Right ventricle myocardium inferior (tissue), 1 donor: ENCODE measurements at regions not wholly inside any gene's neighbourhood (a gene's known extent, or its start where the extent isn't known, plus 50 kb on each side); places are given as distances from the start of the nearest gene placed in this dataset.
A peak's percentile ranks its signal among the peaks of the same experiment; 100 is the strongest.

Experiments
- ATAC-seq: fragments of 200-7000 bp; cut with Tn5 transposase; one replicate; pipeline ENCODE4 v1.9.1; 2020; ENCODE audit warnings: mild to moderate bottlenecking, moderate library complexity
- DNase-seq: peaks from one replicate; pipeline ENCODE4 v3.0.0; 2021; ENCODE audit errors: missing footprints
- intact Hi-C: fragments of 100-400 bp; cut with DNase I; formaldehyde crosslinking; loops from one replicate; pipeline ENCODE4 v1.11.0; 2022
- donor health status: DM: no; HTN: yes; CAD: no; lungs with severe emphysema.

DNA sequence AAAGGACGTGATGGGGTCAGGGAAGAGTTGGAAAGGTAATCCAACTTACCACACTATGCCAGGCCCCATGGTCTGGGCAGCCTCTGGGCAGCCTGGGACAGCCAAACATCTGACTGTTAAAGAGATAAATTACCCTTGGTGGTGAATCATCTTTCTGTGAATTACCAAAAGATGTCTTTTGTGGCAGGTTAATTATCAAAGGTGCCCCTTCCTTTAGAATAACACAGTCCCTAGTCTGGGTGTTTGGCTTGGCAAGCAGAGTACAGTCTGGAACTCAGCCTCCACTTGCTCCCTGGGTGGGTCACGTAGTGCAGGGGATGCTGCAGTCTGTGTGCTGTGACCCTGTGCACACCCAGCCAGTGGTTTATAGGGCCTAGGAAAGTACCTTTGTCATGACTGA is 113.1 kb downstream of the ZNF621 start:
- intact Hi-C loops, result no loop called here
- DNase-seq, result no peak
- no peak for ATAC-seq

DNA sequence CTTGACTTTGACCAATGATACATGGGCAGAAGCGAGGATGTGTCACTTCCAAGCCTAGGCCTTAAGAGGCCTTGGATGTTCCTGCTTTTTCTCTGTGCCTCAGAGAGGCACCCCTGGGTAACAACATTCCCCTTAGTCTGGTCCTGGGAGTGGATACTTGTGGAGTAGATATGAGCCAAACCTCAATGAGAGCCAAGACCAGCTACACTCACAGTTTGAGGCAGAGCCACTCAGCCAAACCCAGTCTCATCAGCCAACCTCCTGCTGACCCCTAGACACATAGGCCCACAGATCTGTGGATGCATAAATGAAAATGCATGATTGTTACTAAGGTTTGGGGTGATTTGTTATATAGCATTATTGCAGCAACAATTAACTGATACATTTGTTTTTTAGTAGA is 114.2 kb downstream of the ZNF621 start:
- no peak for DNase-seq
- intact Hi-C loops, result no loop called here
- no peak for ATAC-seq

DNA sequence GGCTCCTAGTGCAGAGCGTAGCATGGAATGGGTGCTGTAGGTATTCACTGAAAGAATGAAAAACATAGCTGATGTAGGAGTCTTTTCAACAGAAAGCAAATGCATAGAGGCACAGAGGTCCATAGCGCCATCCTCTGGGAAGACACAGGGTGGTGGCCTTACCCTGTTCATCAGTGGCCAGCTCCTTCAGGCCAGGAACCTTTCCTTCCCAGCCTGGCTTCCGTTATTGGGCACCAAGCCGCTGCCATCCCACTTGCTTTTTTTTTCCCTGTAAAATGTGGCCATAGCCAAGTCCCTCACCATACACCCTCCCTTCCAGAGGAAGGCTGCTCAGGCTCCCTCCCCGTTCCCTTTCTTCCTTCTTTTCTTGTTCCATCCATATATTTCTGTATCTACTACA is 118.1 kb downstream of the ZNF621 start:
- intact Hi-C loops, result no loop called here
- ATAC-seq (no peak), DNase-seq (no peak)

DNA sequence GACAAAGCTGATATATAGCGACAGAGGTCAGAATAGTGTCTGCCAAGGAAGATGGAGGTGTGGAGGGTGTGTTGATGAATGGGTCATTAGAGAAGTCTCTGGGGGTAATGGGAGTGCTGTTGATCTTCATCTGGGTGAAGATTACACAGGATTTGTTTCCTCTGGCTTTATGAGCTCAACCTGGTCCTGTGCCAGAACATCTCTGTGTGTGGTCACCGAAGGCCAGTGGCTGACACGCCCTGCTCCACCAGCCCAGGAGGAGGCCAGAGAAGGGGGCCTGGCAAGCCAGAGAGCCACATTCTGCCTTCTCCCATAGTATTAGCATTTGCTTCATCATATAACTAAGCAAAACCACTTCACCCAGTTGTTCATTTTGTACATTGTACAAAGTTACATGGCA is 121.1 kb downstream of the ZNF621 start:
- intact Hi-C loops, result no loop called here
- DNase-seq (no peak), ATAC-seq (no peak)

DNA sequence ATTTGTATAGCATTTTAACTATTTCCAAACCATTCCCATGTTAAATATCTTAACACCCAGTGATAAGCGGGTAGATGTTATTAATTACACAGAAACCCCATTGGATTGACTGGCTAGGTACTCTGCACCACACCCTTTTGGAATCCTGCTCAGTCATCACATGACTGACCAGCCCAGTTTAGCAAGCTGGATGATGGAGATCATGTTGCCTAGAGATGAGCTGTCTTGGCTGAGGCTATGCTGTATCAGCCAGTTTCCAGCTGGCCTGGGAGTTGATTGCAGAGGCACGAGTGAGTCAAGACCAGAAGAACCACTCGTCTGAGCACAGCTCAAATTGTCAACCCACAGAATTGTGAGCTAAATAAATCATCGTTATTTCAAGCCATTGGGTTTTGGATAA is 124.6 kb downstream of the ZNF621 start:
- DNase-seq (no peak), ATAC-seq (no peak)
- intact Hi-C loops, result no loop called here

DNA sequence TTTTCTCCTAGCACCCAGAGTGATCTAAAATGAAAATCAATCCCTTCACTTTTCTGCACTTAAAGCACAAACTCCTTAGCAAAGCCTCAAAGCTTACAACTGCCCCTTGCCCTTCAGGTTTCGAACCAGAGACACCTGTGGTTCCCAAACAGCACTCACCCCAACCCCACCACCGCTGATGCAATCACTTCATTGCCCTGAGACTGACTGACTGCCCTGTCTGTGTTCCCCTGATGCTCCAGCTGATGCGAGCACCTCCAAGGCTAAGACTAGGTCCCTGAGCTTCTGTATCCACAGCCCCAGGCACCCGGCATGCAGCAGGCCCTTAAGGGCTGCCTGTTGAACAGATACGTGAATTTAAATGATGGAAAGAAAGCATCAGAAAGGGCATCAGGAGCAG is 127.3 kb downstream of the ZNF621 start:
- intact Hi-C loops, result no loop called here
- DNase-seq, result no peak
- ATAC-seq, result no peak

DNA sequence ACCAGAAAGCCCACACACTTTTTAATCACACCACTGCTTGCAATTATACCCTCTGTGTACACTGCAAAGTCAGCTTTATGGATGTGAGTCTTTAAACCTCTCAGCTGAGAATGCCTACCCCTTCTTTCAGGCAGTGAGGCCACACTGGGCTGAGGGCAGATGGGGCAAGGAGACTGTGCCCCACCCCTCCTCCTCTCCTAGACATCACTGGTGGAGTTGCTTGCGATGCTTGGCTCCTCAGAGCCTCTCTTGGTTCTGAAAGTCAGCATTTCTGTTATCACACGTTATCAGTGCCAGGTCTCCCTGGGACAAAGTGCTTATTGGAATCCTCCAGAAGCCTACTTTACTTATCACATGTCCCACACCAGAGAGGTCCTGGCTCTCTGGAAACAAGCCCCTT is 128.2 kb downstream of the ZNF621 start:
- DNase-seq, result no peak
- no peak for ATAC-seq
- intact Hi-C loops, result no loop called here

DNA sequence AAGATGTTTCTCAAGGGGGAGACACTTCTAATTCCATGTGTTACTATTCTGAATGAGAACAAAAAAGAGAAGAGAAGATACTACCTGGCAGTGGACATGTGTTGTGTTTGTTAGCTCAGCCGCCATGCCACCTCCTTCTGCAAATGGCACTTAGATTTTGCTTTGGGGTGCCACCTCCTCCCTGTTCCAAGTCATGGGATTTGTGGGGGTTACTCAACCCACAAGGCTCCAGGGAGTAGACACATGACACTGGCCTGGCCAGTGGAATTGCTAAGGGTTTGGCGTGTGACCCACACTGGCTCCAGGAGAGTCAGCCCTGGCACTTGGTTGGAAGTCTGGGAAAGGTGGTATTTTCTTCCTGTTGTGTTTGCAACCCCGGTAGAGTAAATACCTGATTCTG is 129.1 kb downstream of the ZNF621 start:
- DNase-seq, result no peak
- ATAC-seq, result no peak

DNA sequence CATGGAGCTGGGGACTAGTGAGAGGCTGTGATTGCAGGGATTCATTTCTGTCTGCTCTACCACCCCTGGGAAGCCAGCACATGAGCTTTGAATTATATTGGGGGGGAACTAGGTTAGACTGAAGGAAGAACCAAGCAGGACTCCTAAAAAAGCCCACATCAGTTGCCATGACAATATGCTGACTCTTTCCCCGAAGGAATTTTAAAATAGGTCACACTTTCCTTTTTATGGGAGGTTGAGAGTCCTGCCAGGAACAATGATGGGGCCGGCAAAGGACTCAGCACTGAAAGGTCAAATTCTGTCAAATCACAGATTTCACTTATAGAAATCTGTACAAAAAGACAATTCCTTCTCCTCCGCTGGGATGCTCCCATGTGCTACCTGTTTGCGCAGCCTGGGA is 130.8 kb downstream of the ZNF621 start:
- DNase-seq (no peak), ATAC-seq (peak; percentile 37)
- intact Hi-C loops, result no loop called here

More for the DNA sequence above, 129.1 kb downstream of the ZNF621 start:
- intact Hi-C loops, result no loop called here

DNA sequence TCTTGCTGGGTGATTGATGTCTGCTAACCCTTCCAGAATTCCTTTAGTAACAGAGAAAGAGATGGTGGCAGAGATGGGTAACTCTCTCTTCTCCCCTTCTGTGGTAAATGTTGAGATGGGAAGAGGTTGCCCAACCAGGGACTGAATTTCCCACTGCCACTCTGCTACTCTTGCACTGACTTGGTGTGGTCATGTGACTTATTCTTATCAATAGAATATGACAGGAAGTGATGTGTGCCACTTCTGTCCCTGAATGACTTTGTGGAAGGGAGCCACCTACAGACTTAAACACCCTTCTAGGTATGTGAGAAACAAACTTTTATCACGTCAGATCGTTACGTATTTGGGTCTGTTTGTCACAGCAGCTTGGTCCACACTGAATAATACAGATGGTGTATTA is 132.9 kb downstream of the ZNF621 start:
- intact Hi-C loops, result no loop called here
- ATAC-seq (no peak), DNase-seq (no peak)

DNA sequence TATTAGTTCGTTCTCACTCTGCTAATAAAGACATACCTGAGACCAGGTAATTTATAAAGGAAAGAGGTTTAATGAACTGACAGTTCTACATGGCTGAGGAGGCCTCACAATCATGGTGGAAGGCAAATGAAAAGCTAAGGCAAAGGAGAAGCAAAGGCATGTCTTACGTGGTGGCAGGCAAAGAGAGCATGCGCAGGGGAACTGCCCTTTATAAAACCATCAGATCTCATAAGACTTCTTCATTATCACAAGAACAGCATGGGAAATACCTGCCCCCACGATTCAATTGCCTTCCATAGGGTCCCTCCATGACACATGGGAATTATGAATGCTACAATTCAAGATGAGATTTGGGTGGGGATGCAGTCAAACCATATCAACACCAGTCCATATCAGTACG is 133.5 kb downstream of the ZNF621 start:
- intact Hi-C loops, result no loop called here
- no peak for ATAC-seq

DNA sequence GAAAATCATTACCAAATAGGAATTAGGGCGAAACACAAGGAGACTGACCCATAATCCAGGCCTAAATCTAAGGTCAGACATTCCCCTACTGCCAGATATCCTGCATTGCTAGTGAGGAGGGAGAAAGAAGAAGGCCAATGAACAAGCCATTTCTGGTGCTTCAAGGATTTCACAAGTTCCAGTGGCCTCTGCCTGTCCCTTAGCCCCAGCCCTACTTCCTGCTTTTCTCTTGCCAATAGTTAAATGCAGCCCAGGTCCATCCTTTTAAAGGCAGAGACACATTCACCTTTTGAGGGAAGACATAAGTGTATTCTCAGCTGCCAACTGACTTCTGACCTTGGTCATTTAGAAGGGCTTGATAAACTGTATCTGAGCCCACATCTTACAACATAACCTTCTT is 135.8 kb downstream of the ZNF621 start:
- intact Hi-C loops, result no loop called here
- ATAC-seq, result peak; percentile 54

More for the DNA sequence above, 133.5 kb downstream of the ZNF621 start:
- DNase-seq, result no peak

DNA sequence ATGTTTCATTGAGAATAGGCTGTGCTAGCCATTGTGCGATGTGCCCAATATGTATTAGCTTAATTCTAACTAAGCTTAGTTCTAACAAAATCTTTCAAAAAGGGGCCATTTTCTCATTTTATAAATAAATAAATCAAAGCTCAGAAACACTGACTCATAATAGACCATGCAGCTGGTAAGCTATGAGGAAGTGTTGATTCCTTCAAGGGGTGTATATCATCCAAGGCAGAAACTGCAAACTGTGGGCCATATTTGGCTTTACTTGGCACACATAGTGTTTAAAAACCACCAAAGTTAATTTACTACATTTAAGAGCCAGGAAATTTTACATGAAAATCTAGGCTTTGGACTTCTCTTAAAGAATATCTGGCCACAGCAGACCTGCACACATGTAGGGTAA is 136.5 kb downstream of the ZNF621 start:
- DNase-seq, result no peak
- ATAC-seq, result no peak
- intact Hi-C loops, result no loop called here

More for the DNA sequence above, 135.8 kb downstream of the ZNF621 start:
- no peak for DNase-seq

DNA sequence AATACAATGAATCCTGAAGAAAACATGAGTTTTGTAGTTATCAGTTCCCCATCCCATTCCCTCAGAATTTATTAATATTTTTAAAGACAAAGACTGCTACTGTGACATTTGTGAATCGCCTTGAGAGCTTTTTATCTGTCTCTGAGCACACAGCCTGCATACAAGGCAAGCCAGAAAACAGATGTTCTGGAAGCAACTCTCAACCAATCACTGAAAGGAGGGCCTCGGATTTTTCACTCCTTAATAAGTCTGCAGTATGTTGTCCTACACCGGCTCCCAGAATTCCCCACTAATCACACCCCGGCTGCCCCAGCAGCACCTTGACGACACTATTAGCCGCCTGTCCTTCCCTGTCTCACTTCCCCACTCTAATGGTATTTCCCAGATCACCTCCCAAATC is 138.5 kb downstream of the ZNF621 start:
- no peak for DNase-seq
- intact Hi-C loops, result no loop called here
- ATAC-seq, result peak; percentile 46

DNA sequence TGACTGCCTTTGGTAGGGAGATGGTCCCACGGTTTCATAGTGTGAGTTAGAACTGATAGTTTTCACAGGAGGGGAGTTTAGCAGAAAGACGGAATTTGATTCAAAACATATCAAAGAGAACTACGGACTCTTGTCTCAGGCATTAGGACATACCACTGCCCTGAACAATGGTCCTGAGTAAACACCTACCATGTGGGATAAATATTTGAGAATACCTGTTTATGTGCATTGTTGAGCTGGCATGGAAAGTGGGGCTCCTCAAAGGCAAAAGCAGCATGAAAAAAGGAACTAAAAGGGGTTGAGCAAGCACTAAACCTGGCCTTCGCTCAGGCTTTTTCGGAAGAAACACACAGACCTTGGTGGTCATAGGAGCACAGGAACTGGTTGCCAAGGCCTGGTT is 144.4 kb downstream of the ZNF621 start:
- no peak for ATAC-seq
- no peak for DNase-seq
- intact Hi-C loops, result no loop called here

DNA sequence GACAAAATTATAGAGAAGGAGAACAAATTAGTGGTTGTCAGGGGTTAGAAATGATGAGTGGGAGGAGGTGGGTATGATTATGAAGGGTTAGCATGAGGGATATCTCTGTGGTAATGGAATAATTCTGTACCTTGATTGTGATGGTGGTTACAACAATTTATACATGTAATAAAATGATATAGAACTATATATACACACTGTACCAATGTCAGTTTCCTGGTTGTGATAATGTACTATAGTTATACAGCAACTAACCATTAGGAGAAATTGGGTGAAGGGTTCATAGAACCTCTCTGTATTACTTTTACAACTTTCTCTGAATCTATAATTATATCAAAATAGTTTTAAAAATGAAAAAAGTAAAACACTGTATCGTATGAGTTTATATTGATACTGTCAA is 148.1 kb downstream of the ZNF621 start:
- intact Hi-C loops, result no loop called here
- ATAC-seq (no peak), DNase-seq (no peak)

DNA sequence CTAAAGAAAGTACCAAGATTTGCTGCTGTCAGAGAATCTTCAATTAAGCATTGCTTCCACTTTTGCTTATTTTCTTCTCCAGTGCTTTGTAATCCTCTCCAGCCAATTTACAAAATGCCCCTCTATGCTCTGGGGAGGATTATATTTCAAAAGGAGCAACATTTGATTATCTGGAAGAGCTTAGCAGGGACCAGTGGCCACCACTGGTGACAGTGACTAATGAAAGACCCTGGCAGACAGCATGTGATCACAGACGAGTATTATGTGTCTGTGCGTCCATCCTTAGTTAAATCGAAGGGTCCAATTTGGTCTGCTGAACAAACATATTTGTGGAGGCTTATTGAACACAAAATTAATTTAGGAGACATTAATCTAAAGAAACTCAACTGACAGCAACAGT is 152.6 kb downstream of the ZNF621 start:
- intact Hi-C loops, result no loop called here
- ATAC-seq (no peak), DNase-seq (no peak)

DNA sequence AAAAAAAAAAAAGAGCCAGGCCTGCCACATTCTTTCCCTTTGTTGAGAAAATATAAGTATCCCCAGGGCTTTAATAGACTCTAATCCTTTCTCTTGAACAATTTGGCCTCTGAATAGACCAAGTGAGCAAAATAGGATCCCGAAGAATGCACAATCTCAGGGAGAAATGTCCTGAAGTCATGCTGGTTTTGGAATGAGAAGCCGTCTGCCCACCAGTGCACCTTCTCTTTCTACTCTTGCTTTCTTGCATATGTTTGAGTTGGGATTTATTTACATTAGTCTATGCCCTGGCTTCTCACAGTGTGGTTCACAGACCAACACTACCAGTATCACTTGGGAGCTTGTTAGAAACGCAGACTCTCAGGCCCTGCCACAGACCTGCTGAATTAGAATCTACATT is 153.0 kb downstream of the ZNF621 start:
- no peak for ATAC-seq
- no peak for DNase-seq
- intact Hi-C loops, result no loop called here

DNA sequence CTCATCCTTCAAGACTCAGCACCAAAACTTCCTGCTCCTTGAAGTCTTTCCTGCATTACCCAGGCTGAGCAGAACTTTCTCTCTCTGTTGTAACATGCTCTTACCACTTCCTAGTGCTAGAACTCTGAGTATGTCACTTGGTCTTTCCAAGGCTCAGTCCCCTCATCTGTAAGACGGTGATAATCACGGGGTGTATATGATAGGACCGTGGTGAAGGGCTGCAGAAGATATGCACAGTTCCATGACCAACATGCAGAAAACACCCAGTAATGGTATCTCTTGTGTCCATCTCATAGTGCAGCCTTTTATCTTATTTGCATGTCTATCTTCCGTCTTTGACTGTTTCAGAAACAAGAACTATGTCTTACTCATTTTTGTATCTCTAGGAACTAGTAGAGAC is 154.5 kb downstream of the ZNF621 start:
- intact Hi-C loops, result no loop called here
- ATAC-seq (no peak), DNase-seq (no peak)

DNA sequence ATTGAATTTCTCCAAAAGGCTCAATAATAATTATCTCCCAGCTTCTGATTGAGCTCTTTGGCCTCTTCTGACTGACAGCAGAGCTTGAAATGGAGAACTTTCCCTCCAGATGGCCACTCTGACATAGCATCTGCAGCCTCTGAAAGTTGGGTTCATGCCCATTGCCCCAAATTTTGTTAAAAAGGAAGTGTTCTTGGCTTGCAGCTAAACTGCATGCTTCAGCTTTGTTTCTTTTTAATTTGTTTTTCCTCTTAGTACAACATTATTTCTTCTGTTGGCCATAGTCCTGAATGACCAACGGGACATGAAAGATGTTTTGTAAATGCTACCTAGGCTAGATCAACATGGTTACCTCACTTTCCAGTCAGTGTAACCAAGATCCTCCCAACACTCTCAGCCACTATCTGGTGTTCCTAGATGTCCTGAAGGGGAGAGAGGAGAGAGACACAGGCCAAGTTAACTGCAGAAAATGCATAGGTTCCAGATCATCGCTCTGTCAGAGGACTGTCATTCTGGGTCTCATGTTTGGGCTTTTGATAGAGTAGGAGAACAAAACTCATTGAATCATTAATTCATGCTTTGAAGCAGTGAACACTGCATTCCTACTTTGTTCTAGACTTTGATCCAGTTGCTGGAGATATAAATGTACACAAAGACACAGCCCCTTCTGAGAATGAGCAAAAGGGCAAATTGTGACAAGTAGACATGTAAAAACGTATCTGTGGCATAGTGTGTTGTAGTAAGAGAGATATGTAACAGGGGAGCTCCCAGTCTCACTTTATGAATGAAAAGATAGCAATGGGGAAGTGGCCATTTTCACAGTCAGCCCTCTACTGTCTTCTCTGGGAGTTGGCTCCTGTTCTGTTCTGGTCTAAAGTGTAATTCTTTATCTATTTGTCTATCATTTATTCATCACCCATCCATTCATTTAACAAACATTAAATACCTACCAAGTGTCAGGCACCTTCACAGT is 156.2 kb downstream of the ZNF621 start:
- ATAC-seq, result peak; percentile 44
- intact Hi-C loops, result no loop called here
- no peak for DNase-seq

DNA sequence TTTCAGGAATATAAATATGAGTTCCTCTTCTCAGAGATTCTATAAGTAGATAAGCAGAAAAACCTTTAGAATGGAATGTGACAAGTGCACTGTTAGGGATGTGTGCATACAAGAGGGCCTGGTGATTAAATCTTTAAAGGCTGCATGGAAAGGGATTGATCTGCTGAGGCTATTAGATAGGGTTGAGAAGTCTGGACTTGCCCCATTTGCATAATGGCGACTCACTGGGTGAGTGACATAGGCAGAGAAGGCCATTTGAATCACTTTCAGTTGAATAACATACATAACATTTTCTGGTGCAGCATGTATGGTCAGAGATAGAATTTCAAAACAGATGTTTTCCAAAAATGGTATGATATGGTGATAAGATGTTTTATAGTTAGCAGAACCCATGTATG is 156.9 kb downstream of the ZNF621 start:
- DNase-seq, result no peak
- no peak for ATAC-seq
- intact Hi-C loops, result no loop called here
